Chondrocyte (in vitro differentiated cells): ENCODE measurements at regions not wholly inside any gene's neighbourhood (a gene's known extent, or its start where the extent isn't known, plus 50 kb on each side); places are given as distances from the start of the nearest gene placed in this dataset.
A peak's percentile ranks its signal among the peaks of the same experiment; 100 is the strongest.

ENCODE experiments used
- DNase-seq: peaks from one replicate; pipeline ENCODE4 v3.0.0; 2021; ENCODE audit warnings: mixed read lengths, low spot score
- H3K27ac Mint-ChIP-seq: one replicate; pipeline ENCODE4 v1.8.0; 2021; ENCODE audit warnings: mild to moderate bottlenecking, moderate library complexity, mixed read lengths; ENCODE audit not compliant: unreplicated experiment
- H3K27me3 Mint-ChIP-seq: 2 replicates; pipeline ENCODE4 v1.8.0; 2021; ENCODE audit warnings: low read depth, mixed read lengths
- H3K36me3 Mint-ChIP-seq: 2 replicates; pipeline ENCODE4 v1.8.0; 2021; ENCODE audit warnings: low read depth, mixed read lengths
- H3K4me1 Mint-ChIP-seq: 2 replicates; pipeline ENCODE4 v1.8.0; 2021; ENCODE audit warnings: low read depth, mild to moderate bottlenecking, mixed read lengths
- H3K4me3 Mint-ChIP-seq: one replicate; pipeline ENCODE4 v1.8.0; 2021; ENCODE audit warnings: mild to moderate bottlenecking, moderate library complexity, mixed read lengths; ENCODE audit not compliant: unreplicated experiment
- H3K9me3 Mint-ChIP-seq: 2 replicates; pipeline ENCODE4 v1.8.0; 2021; ENCODE audit warnings: low read depth, mixed read lengths
- TF ChIP-seq, protein P1 (sequence below): fragments of 200-600 bp; sonication (generic); IDR thresholded peaks from 2 replicates; pipeline ENCODE4 v1.5.0; 2021; ENCODE audit warnings: antibody characterized with exemption, mild to moderate bottlenecking, moderate library complexity

DNA sequence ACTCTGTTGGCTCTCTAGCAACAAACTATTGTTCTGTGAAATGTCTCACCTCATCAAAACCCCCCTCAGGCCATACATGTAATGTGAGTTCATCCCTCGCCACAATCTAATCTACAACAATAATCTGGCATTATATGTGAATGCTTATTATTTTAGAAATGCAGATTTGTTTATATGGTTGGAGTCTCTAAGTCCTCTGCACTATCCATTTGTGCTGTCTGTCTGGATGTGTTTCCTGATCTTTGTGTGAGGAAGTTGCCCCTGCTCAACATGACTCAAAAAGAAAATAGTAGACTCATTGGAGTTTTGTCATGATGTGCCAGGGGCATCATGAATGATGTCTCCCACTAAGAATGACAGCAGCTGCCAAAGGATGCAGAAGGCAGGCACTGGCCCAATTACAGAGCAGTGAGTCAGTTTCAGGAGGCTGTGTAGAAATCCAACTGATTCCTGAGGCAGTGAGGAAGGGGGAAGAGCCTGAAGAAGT, 161.6 kb upstream of the PDZRN3 start:
- peaks cover 58% of the 10 kb centered on the region for H3K4me1 Mint-ChIP-seq
- TF ChIP-seq, protein P1, sequence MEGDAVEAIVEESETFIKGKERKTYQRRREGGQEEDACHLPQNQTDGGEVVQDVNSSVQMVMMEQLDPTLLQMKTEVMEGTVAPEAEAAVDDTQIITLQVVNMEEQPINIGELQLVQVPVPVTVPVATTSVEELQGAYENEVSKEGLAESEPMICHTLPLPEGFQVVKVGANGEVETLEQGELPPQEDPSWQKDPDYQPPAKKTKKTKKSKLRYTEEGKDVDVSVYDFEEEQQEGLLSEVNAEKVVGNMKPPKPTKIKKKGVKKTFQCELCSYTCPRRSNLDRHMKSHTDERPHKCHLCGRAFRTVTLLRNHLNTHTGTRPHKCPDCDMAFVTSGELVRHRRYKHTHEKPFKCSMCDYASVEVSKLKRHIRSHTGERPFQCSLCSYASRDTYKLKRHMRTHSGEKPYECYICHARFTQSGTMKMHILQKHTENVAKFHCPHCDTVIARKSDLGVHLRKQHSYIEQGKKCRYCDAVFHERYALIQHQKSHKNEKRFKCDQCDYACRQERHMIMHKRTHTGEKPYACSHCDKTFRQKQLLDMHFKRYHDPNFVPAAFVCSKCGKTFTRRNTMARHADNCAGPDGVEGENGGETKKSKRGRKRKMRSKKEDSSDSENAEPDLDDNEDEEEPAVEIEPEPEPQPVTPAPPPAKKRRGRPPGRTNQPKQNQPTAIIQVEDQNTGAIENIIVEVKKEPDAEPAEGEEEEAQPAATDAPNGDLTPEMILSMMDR, result no peak
- H3K27me3 Mint-ChIP-seq, result no peaks in the 10 kb centered on the region
- peak overlapping the region; percentile 31 for H3K4me3 Mint-ChIP-seq
- H3K36me3 Mint-ChIP-seq, result no peaks in the 10 kb centered on the region
- peak overlapping the region; percentile 99 for H3K27ac Mint-ChIP-seq
- H3K9me3 Mint-ChIP-seq, result no peaks in the 10 kb centered on the region
- no peak for DNase-seq

DNA sequence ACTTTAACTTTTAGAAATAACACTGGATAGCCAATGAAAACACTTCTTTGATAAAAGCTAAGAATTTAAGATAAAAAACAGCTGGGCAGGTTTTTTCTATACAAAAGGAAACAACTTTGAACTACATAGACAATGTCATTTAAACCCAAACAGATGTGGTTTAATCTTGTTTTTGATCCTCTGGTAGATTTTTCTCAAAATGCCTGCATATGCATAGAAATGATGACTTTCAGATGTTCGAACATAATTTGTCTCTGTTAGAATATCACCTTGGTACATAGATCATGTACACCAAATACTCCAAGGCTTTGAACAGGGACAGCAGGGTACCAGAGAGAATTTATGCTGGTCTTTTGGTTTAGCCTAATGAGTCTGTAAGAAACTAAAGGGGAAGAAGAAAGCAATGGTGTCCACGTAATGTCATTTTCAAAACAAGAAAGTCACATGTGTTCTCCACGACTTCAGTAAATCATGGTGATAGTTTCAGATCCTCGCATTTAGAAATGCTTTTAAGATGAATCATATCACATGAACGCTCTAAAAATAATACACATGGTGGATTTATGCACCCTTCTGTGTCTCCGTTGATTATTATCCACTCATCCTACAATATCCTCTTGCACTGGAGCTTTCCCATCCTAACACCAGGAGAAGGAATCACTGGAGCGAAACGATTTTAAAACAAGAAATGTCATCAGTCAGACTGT, 160.1 kb upstream of the PDZRN3 start:
- no peaks in the 10 kb centered on the region for H3K27me3 Mint-ChIP-seq
- H3K9me3 Mint-ChIP-seq, result no peaks in the 10 kb centered on the region
- H3K36me3 Mint-ChIP-seq, result no peaks in the 10 kb centered on the region
- H3K4me1 Mint-ChIP-seq, result peaks cover 59% of the 10 kb centered on the region
- no peak overlapping the region for H3K4me3 Mint-ChIP-seq
- DNase-seq, result no peak
- TF ChIP-seq, protein P1, result no peak
- H3K27ac Mint-ChIP-seq, result peak overlapping the region; percentile 60

DNA sequence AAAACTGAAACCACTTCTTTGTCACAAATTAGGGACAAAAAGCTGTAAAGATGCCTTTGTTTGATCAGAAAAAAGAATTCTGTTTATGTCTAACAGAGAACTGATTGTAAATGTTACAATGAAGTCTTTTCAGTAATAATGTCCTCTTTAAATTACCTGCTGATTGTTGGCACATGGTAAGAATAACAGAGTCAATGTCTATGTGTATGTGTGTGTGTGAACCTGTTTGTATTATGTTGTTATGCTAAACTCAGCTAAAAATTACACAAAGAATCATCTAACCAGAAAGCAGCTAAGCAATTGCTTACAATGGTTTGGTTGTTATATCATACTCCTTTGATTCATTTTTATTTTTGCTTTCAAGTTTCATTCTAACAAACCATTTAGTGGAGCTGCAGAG, 159.1 kb upstream of the PDZRN3 start:
- DNase-seq, result no peak
- H3K27ac Mint-ChIP-seq, result no peak overlapping the region

GRCh38 chr3:73781541-73781940, 156.8 kb upstream of the PDZRN3 start:
- no peaks in the 10 kb centered on the region for H3K36me3 Mint-ChIP-seq
- no peaks in the 10 kb centered on the region for H3K27me3 Mint-ChIP-seq
- no peak for DNase-seq
- no peaks in the 10 kb centered on the region for H3K9me3 Mint-ChIP-seq
- H3K27ac Mint-ChIP-seq, result peak overlapping the region; percentile 5
- no peak overlapping the region for H3K4me3 Mint-ChIP-seq
- TF ChIP-seq, protein P1, result no peak
- peaks cover 42% of the 10 kb centered on the region for H3K4me1 Mint-ChIP-seq

More for the DNA sequence above, 159.1 kb upstream of the PDZRN3 start:
- Mint-ChIP-seq H3K36me3 (no peaks in the 10 kb centered on the region), H3K4me3 (no peak overlapping the region), H3K9me3 (no peaks in the 10 kb centered on the region), H3K4me1 (peaks cover 55% of the 10 kb centered on the region), H3K27me3 (no peaks in the 10 kb centered on the region)
- TF ChIP-seq, protein P1, result no peak

DNA sequence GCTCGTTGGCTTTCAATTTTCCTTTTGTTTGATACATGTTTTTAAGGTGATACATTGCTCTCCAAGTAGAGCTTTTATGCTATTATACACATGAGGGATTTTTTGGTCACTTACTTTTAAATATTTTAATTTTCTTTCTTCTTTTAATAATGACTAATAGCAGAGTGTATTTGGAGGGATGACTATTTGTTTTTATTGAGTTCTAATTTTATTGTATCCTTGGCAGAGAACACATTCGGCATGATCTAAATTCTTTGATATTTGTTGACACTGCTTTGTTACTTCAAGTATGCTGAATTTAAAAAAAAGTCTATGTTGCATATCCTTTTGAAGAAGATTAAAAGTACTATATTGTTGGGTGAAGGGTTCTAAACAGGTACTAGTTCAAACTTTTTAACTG, 149.9 kb upstream of the PDZRN3 start:
- DNase-seq, result no peak
- Mint-ChIP-seq H3K4me3 (no peak overlapping the region), H3K27me3 (no peaks in the 10 kb centered on the region), H3K27ac (no peak overlapping the region), H3K36me3 (no peaks in the 10 kb centered on the region), H3K4me1 (peaks cover 18% of the 10 kb centered on the region), H3K9me3 (peaks cover 4% of the 10 kb centered on the region)
- TF ChIP-seq, protein P1, result no peak
